DMS153 treated with DMSO at 0.1 percent for 48 hours (cell line): ENCODE measurements at regions not wholly inside any gene's neighbourhood (a gene's known extent, or its start where the extent isn't known, plus 50 kb on each side); places are given as distances from the start of the nearest gene placed in this dataset.

Experiments used
- DNase-seq: peaks from one replicate; lab custom pipeline; 2025; ENCODE audit not compliant: unreplicated experiment; lab: John Stamatoyannopoulos, UW

- DNase-seq: no peak
Observed at GRCh38 chr11:28767574-28767973, 659.4 kb downstream of the METTL15 start.

GRCh38 chr11:28763876-28764275, 655.7 kb downstream of the METTL15 start:
- no peak for DNase-seq

GRCh38 chr11:28763151-28763550, 655.0 kb downstream of the METTL15 start:
- DNase-seq: no peak

GRCh38 chr11:28760676-28761390, 652.6 kb downstream of the METTL15 start:
- DNase-seq: peak; percentile 22

- DNase-seq: no peak
Observed at GRCh38 chr11:28759311-28759710, 651.1 kb downstream of the METTL15 start.

- DNase-seq: no peak
Observed at GRCh38 chr11:28757725-28758515, 649.7 kb downstream of the METTL15 start.

GRCh38 chr11:28756977-28757376, 648.8 kb downstream of the METTL15 start:
- DNase-seq: no peak

GRCh38 chr11:28743061-28743550, 634.9 kb downstream of the METTL15 start:
- peak; percentile 18 for DNase-seq

- peak; percentile 22 for DNase-seq
Observed at GRCh38 chr11:28739489-28740280, 631.5 kb downstream of the METTL15 start.

GRCh38 chr11:28738549-28738948, 630.4 kb downstream of the METTL15 start:
- no peak for DNase-seq

GRCh38 chr11:28736256-28736655, 628.1 kb downstream of the METTL15 start:
- DNase-seq: no peak

- DNase-seq: no peak
Observed at GRCh38 chr11:28735511-28735910, 627.3 kb downstream of the METTL15 start.

- no peak for DNase-seq
Observed at GRCh38 chr11:28730889-28731288, 622.7 kb downstream of the METTL15 start.

- no peak for DNase-seq
Observed at GRCh38 chr11:28730336-28730735, 622.1 kb downstream of the METTL15 start.

GRCh38 chr11:28729339-28729738, 621.2 kb downstream of the METTL15 start:
- no peak for DNase-seq

- DNase-seq: no peak
Observed at GRCh38 chr11:28728666-28729065, 620.5 kb downstream of the METTL15 start.

- DNase-seq: no peak
Observed at GRCh38 chr11:28727254-28727653, 619.1 kb downstream of the METTL15 start.

- DNase-seq: no peak
Observed at GRCh38 chr11:28726432-28726831, 618.2 kb downstream of the METTL15 start.

GRCh38 chr11:28715726-28716125, 607.5 kb downstream of the METTL15 start:
- DNase-seq: no peak

GRCh38 chr11:28713850-28714249, 605.7 kb downstream of the METTL15 start:
- peak; percentile 59 for DNase-seq

- no peak for DNase-seq
Observed at GRCh38 chr11:28708075-28708474, 599.9 kb downstream of the METTL15 start.
